Spleen (tissue), 11 donors: ENCODE measurements at regions not wholly inside any gene's neighbourhood (a gene's known extent, or its start where the extent isn't known, plus 50 kb on each side); places are given as distances from the start of the nearest gene placed in this dataset.

ENCODE experiments used
- DNase-seq: peaks from one replicate; pipeline ENCODE4 v3.0.0-alpha.2; 2020
- H3K27ac ChIP-seq, 8 donors: fragments of 200-600 bp; sonication (generic) in 7 of 8; 1 replicate in 4 of 8; 2 replicates in 4 of 8; pipeline versions ENCODE4 v1.5.0 to v1.8.0; 2016 to 2021; ENCODE audit warnings: inconsistent platforms in 4 of 8, mild to moderate bottlenecking in 4 of 8, moderate library complexity in 1 of 8
- H3K27me3 ChIP-seq, 7 donors: fragments of 200-600 bp; sonication (generic) in 6 of 7; replicated peaks in 1 of 7; 1 replicate in 4 of 7; 2 replicates in 3 of 7; pipeline versions ENCODE4 v1.5.0 to v1.8.0; 2016 to 2021; ENCODE audit warnings: inconsistent platforms in 3 of 7, mild to moderate bottlenecking in 1 of 7
- H3K36me3 ChIP-seq, 6 donors: fragments of 200-600 bp; sonication (generic) in 5 of 6; 1 replicate in 4 of 6; 2 replicates in 2 of 6; pipeline versions ENCODE4 v1.5.0 to v1.8.0; 2016 to 2021; ENCODE audit warnings: inconsistent platforms in 2 of 6
- H3K4me1 ChIP-seq, 6 donors: fragments of 200-600 bp; sonication (generic) in 5 of 6; 1 replicate in 3 of 6; 2 replicates in 3 of 6; pipeline versions ENCODE4 v1.5.0 to v1.8.0; 2016 to 2021; ENCODE audit warnings: inconsistent platforms in 3 of 6
- H3K4me3 ChIP-seq, 8 donors: fragments of 200-600 bp; sonication (generic) in 7 of 8; 1 replicate in 4 of 8; 2 replicates in 4 of 8; pipeline versions ENCODE4 v1.5.0 to v1.8.0; 2016 to 2021; ENCODE audit warnings: inconsistent platforms in 4 of 8, mild to moderate bottlenecking in 4 of 8, moderate library complexity in 2 of 8
- H3K9me3 ChIP-seq, 8 donors: fragments of 200-600 bp; sonication (generic) in 7 of 8; 1 replicate in 4 of 8; 2 replicates in 4 of 8; pipeline versions ENCODE4 v1.5.0 to v1.8.0; 2016 to 2021; ENCODE audit warnings: inconsistent platforms in 4 of 8
- CTCF ChIP-seq, 11 experiments: fragments of 200-600 bp in 7 of 11; fragments of 450-650 bp in 4 of 11; sonication (generic) in 4 of 11; IDR thresholded peaks in 8 of 11; conservative IDR thresholded peaks in 3 of 11; 1 replicate in 7 of 11; 2 replicates in 4 of 11; pipeline versions ENCODE4 v1.4.0 to v1.8.0; 2016 to 2021; ENCODE audit warnings: antibody characterized with exemption in 11 of 11, inconsistent platforms in 4 of 11, mild to moderate bottlenecking in 1 of 11
- POLR2A ChIP-seq, 3 donors: fragments of 450-650 bp; IDR thresholded peaks; one replicate each; pipeline ENCODE4 v1.5.1; 2017; ENCODE audit warnings: antibody characterized with exemption in 3 of 3, mild to moderate bottlenecking in 1 of 3
- POLR2AphosphoS5 ChIP-seq, 3 donors: sonication (generic); formaldehyde crosslinking; IDR thresholded peaks; one replicate each; pipeline ENCODE4 v1.5.1; 2017; ENCODE audit warnings: antibody characterized with exemption in 3 of 3
- WGBS, 5 donors: extraction: QIAGEN DNeasy Blood & Tissue Kit in 3 of 5; methylation state at CpG; one replicate each; pipeline versions ENCODE4 v1.1.5 to v1.1.7; 2013 to 2018; 5-methylcytosine and 5-hydroxymethylcytosine counted together
- intact Hi-C: fragments of 100-400 bp; cut with DNase I; formaldehyde crosslinking; loops from one replicate; pipeline ENCODE4 v1.15.0; 2023; ENCODE audit warnings: low total_unique reads
- donor health status: healthy with polysubstance abuse.
- donor health status: DM: no; HTN: no; CAD: no; lungs with moderate emphysema.
- donor health status: DM: no; HTN: no; CAD: no.
- donor health status: Bipolar disorder and iron deficiency.
- donor health status: healthy.
- donor health status: DM: no; HTN: no; CAD: no.
- donor health status: DM: yes; HTN: yes; CAD: no.

DNA sequence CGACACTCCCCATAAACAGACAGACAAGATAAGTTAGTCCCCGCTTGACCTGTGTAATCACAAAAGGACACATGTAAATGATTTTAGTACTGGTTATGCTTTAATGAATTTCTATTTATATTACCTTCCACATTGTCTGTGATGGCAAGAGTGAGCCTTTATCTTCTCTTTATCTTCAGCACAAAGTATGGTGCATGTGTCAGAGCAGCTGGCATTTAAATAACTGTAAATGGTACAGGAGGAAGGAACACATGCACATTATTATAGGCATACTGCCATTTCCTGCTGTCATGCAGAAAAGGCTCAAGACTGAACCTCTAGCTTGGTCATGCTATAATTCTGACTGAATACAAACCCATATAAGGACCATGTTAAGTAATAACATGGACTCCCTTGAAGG is 1342.7 kb upstream of the TENM4 start:
- H3K9me3 ChIP-seq, result peaks cover 0 to 6% (median 0%) of the 10 kb centered on the region in 8 donors
- no peak for TF ChIP-seq POLR2A (IDR thresholded peaks at IDR 0.05)
- no peak for TF ChIP-seq CTCF (IDR thresholded peaks at IDR 0.05 in 8 of 11, conservative IDR thresholded peaks at IDR 0.05 in 3 of 11)
- TF ChIP-seq POLR2AphosphoS5 (IDR thresholded peaks at IDR 0.05), result no peak
- no peaks in the 10 kb centered on the region for H3K4me1 ChIP-seq
- 86 to 92% (median 91%) methylated on average over 2 of the region's 2 CpGs for WGBS, 5 donors
- no peaks in the 10 kb centered on the region for H3K27me3 ChIP-seq
- H3K27ac ChIP-seq, result no peak overlapping the region
- DNase-seq, result no peak
- intact Hi-C loops, result no loop called here
- no peaks in the 10 kb centered on the region for H3K36me3 ChIP-seq
- no peak overlapping the region for H3K4me3 ChIP-seq

DNA sequence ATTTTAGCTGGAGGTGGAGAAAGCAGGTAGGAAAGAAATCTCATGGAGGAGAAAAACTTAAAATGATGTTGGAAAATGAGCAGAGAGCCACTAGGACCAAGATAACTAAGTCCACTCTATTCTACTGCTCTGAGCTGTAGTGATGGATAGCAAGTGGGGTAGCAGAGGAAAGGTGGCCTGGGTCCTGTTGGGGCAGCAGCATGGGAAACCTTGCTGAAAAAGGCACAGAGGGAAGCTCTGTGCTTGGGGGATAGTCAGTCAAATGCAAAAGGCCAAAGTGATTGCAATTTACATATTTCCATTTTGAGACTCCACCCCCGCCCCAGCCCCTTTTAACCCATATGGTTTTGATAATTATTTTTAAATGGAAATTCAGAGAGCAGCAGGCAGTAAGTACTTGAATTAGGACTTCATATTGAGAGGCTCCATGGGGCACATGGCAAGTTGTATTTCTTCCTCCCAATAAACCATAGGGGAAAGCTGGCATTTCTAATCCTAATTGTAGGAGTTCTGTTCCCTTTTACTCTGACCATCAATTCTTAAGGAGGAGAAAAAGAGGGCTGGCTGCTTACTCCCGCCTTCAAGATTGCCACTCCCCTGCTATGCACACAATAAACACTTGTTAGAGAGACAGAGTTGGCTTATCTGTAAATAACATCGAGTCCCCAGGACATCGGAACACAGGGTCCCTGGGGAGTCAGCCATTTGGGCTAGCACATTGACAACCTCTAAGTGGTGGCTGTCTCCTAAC is 1341.5 kb upstream of the TENM4 start:
- WGBS, 5 donors, result 56 to 88% (median 73%) methylated on average over 4 of the region's 4 CpGs
- no peak overlapping the region for H3K27ac ChIP-seq
- no peaks in the 10 kb centered on the region for H3K27me3 ChIP-seq
- no peaks in the 10 kb centered on the region for H3K9me3 ChIP-seq
- no peak for TF ChIP-seq POLR2AphosphoS5 (IDR thresholded peaks at IDR 0.05)
- TF ChIP-seq POLR2A (IDR thresholded peaks at IDR 0.05), result no peak
- TF ChIP-seq CTCF (IDR thresholded peaks at IDR 0.05 in 8 of 11, conservative IDR thresholded peaks at IDR 0.05 in 3 of 11), result no peak
- no peaks in the 10 kb centered on the region for H3K4me1 ChIP-seq
- H3K4me3 ChIP-seq, result no peak overlapping the region
- no peaks in the 10 kb centered on the region for H3K36me3 ChIP-seq
- DNase-seq, result no peak
- intact Hi-C loops, result no loop called here

- no peak for DNase-seq
- intact Hi-C loops, result no loop called here
- Histone ChIP-seq H3K4me1 (no peaks in the 10 kb centered on the region), H3K9me3 (no peaks in the 10 kb centered on the region), H3K27ac (no peak overlapping the region), H3K36me3 (no peaks in the 10 kb centered on the region), H3K27me3 (no peaks in the 10 kb centered on the region), H3K4me3 (no peak overlapping the region)
- TF ChIP-seq CTCF (IDR thresholded peaks at IDR 0.05 in 8 of 11, conservative IDR thresholded peaks at IDR 0.05 in 3 of 11) (no peak), POLR2AphosphoS5 (IDR thresholded peaks at IDR 0.05) (no peak), POLR2A (IDR thresholded peaks at IDR 0.05) (no peak)
- 37 to 45% (median 42%) methylated on average over 5 of the region's 5 CpGs for WGBS, 5 donors
Measured at GRCh38 chr11:80779905-80780605, 1339.2 kb upstream of the TENM4 start.

GRCh38 chr11:80778941-80779340 is 1338.1 kb upstream of the TENM4 start:
- no peak for DNase-seq
- H3K4me3 ChIP-seq, result no peak overlapping the region
- no peaks in the 10 kb centered on the region for H3K27me3 ChIP-seq
- H3K36me3 ChIP-seq, result no peaks in the 10 kb centered on the region
- intact Hi-C loops, result no loop called here
- no peaks in the 10 kb centered on the region for H3K4me1 ChIP-seq
- WGBS, 5 donors, result 80 to 89% (median 83%) methylated on average over 3 of the region's 3 CpGs
- H3K9me3 ChIP-seq, result no peaks in the 10 kb centered on the region
- no peak for TF ChIP-seq CTCF (IDR thresholded peaks at IDR 0.05 in 8 of 11, conservative IDR thresholded peaks at IDR 0.05 in 3 of 11)
- no peak for TF ChIP-seq POLR2AphosphoS5 (IDR thresholded peaks at IDR 0.05)
- no peak for TF ChIP-seq POLR2A (IDR thresholded peaks at IDR 0.05)
- no peak overlapping the region for H3K27ac ChIP-seq
